ENCODE measurements at regions not wholly inside any gene's neighbourhood (a gene's known extent, or its start where the extent isn't known, plus 50 kb on each side); places are given as distances from the start of the nearest gene placed in this dataset.
"Not testable (repeated sequence)": the region's sequence is repeated elsewhere in the genome, so short reads cannot be mapped to it uniquely, and the experiment has no call there.

- Histone ChIP-seq H3K9me3 (ENCODE audit: insufficient read depth, low read length, severe bottlenecking) (peaks cover 9% of the 10 kb centered on the region), H3K79me2 (ENCODE audit: insufficient read depth, low read length) (no peaks in the 10 kb centered on the region), H3K27me3 (ENCODE audit: insufficient read depth, low read length, poor library complexity) (no peaks in the 10 kb centered on the region), H3K4me2 (ENCODE audit: insufficient read depth, low read length) (no peak overlapping the region), H4K20me1 (ENCODE audit: insufficient read depth, low read length) (no peaks in the 10 kb centered on the region), H3K27ac (ENCODE audit: low read length) (no peak overlapping the region), H3K36me3 (ENCODE audit: insufficient read depth, low read length) (no peaks in the 10 kb centered on the region), H3K4me3 (ENCODE audit: low read depth in 1 of 2, low read length in 2 of 2) (no peak overlapping the region), H3K4me1 (ENCODE audit: insufficient read depth, low read length) (no peaks in the 10 kb centered on the region), H3K9ac (ENCODE audit: low read depth, low read length) (no peak overlapping the region), H2AFZ (ENCODE audit: low read depth, low read length) (no peak overlapping the region)
- TF ChIP-seq EZH2 (IDR thresholded peaks at IDR 0.05; ENCODE audit: borderline replicate concordance, low read depth, low read length, severe bottlenecking) (no peak), CTCF (IDR thresholded peaks at IDR 0.05; ENCODE audit: borderline replicate concordance, extremely low read depth, low read length, poor library complexity, severe bottlenecking) (no peak)
- DNase-seq (no peak), ATAC-seq (ENCODE audit: insufficient read depth, low read depth) (no peak)
These were observed 318.7 kb downstream of the THBS2 start for GRCh38 chr6:168934660-168935627.

GRCh38 chr6:168932171-168932570 lies 321.5 kb downstream of the THBS2 start:
- H3K4me1 ChIP-seq (ENCODE audit: insufficient read depth, low read length); H3K27me3 ChIP-seq (ENCODE audit: insufficient read depth, low read length, poor library complexity); H3K79me2 ChIP-seq (ENCODE audit: insufficient read depth, low read length); H3K27ac ChIP-seq (ENCODE audit: low read length); ATAC-seq (ENCODE audit: insufficient read depth, low read depth); H3K4me3 ChIP-seq (ENCODE audit: low read depth in 1 of 2, low read length in 2 of 2); H3K9ac ChIP-seq (ENCODE audit: low read depth, low read length); DNase-seq; H4K20me1 ChIP-seq (ENCODE audit: insufficient read depth, low read length); H3K9me3 ChIP-seq (ENCODE audit: insufficient read depth, low read length, severe bottlenecking); H3K36me3 ChIP-seq (ENCODE audit: insufficient read depth, low read length); H2AFZ ChIP-seq (ENCODE audit: low read depth, low read length); H3K4me2 ChIP-seq (ENCODE audit: insufficient read depth, low read length): not testable (repeated sequence)

GRCh38 chr6:168931072-168931471 lies 322.6 kb downstream of the THBS2 start:
- not testable (repeated sequence) for ATAC-seq (ENCODE audit: insufficient read depth, low read depth); H3K27ac ChIP-seq (ENCODE audit: low read length); H3K79me2 ChIP-seq (ENCODE audit: insufficient read depth, low read length); H2AFZ ChIP-seq (ENCODE audit: low read depth, low read length); H3K4me2 ChIP-seq (ENCODE audit: insufficient read depth, low read length); DNase-seq; H3K4me1 ChIP-seq (ENCODE audit: insufficient read depth, low read length); H3K36me3 ChIP-seq (ENCODE audit: insufficient read depth, low read length); H4K20me1 ChIP-seq (ENCODE audit: insufficient read depth, low read length); H3K27me3 ChIP-seq (ENCODE audit: insufficient read depth, low read length, poor library complexity); H3K9ac ChIP-seq (ENCODE audit: low read depth, low read length); H3K4me3 ChIP-seq (ENCODE audit: low read depth in 1 of 2, low read length in 2 of 2)
- peaks cover 14% of the 10 kb centered on the region for H3K9me3 ChIP-seq (ENCODE audit: insufficient read depth, low read length, severe bottlenecking)

- H3K4me3 ChIP-seq (ENCODE audit: low read depth in 1 of 2, low read length in 2 of 2): no peak overlapping the region
- H3K9ac ChIP-seq (ENCODE audit: low read depth, low read length): no peak overlapping the region
- H2AFZ ChIP-seq (ENCODE audit: low read depth, low read length): no peak overlapping the region
- peaks cover 14% of the 10 kb centered on the region for H3K9me3 ChIP-seq (ENCODE audit: insufficient read depth, low read length, severe bottlenecking)
- no peak overlapping the region for H3K27ac ChIP-seq (ENCODE audit: low read length)
- no peak overlapping the region for H3K4me2 ChIP-seq (ENCODE audit: insufficient read depth, low read length)
- TF ChIP-seq EZH2 (IDR thresholded peaks at IDR 0.05; ENCODE audit: borderline replicate concordance, low read depth, low read length, severe bottlenecking) (no peak), CTCF (IDR thresholded peaks at IDR 0.05; ENCODE audit: borderline replicate concordance, extremely low read depth, low read length, poor library complexity, severe bottlenecking) (no peak)
- H3K4me1 ChIP-seq (ENCODE audit: insufficient read depth, low read length): no peaks in the 10 kb centered on the region
- ATAC-seq (ENCODE audit: insufficient read depth, low read depth) (no peak), DNase-seq (no peak)
- no peaks in the 10 kb centered on the region for H3K27me3 ChIP-seq (ENCODE audit: insufficient read depth, low read length, poor library complexity)
- H3K79me2 ChIP-seq (ENCODE audit: insufficient read depth, low read length): no peaks in the 10 kb centered on the region
- H3K36me3 ChIP-seq (ENCODE audit: insufficient read depth, low read length): no peaks in the 10 kb centered on the region
- H4K20me1 ChIP-seq (ENCODE audit: insufficient read depth, low read length): no peaks in the 10 kb centered on the region
These were observed 323.7 kb downstream of the THBS2 start for GRCh38 chr6:168929871-168930450.
